ENCODE measurements at regions not wholly inside any gene's neighbourhood (a gene's known extent, or its start where the extent isn't known, plus 50 kb on each side); places are given as distances from the start of the nearest gene placed in this dataset.

DNA sequence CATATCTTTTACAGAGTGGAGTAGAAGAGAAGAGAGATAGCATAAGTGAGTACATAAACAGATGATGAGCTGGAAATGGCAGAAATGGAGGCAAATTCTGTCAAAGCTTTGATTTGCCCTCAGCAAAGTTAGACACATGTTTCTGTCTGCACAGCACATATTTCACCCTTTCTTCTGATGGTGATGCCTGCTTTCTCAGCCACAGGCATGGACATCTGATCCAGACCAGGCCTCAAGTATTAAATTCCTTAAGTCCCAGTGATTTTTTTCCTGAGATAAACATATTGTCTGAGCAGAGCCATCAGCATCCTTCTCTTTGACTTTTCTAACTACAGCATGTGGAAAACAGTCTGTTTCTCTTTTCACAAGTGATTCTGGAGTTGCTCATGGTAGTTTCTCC, 409.8 kb downstream of the MAN2A1 start:
- Histone ChIP-seq H3K4me1 (ENCODE audit: insufficient read depth, low read length) (no peaks in the 10 kb centered on the region), H2BK5ac (ENCODE audit: insufficient read length, low read length) (no peak overlapping the region), H2AFZ (ENCODE audit: low read length) (no peak overlapping the region), H3K18ac (ENCODE audit: insufficient read length, low read depth, low read length) (no peak overlapping the region), H3K9ac (ENCODE audit: extremely low read depth, insufficient read length, low read length) (no peak overlapping the region), H4K20me1 (ENCODE audit: control insufficient read depth, insufficient read depth, insufficient read length) (no peaks in the 10 kb centered on the region), H4K8ac (replicated peaks; ENCODE audit: insufficient read length, low read depth, low read length) (no peak overlapping the region), H3K23me2 (ENCODE audit: insufficient read length, low read depth, low read length, poor library complexity, severe bottlenecking) (no peaks in the 10 kb centered on the region), H4K5ac (ENCODE audit: insufficient read length, low read depth, low read length) (no peak overlapping the region), H3K9me3 (ENCODE audit: control insufficient read depth, low read depth, low read length) (no peaks in the 10 kb centered on the region), H3K27ac (ENCODE audit: insufficient read length, low read depth, low read length) (no peak overlapping the region), H3K27me3 (ENCODE audit: insufficient read depth, low read length) (no peaks in the 10 kb centered on the region), H3K56ac (ENCODE audit: insufficient read length, low read depth, low read length) (no peak overlapping the region), H3K14ac (ENCODE audit: insufficient read depth, low read length) (no peak overlapping the region), H3K4ac (ENCODE audit: low read depth, low read length) (no peak overlapping the region), H3K79me1 (ENCODE audit: insufficient read depth, low read depth, low read length, poor library complexity, severe bottlenecking) (no peaks in the 10 kb centered on the region), H2BK15ac (ENCODE audit: low read depth, low read length) (no peak overlapping the region), H3K23ac (ENCODE audit: insufficient read length, low read depth, low read length) (no peak overlapping the region), H3K4me2 (ENCODE audit: insufficient read depth, insufficient read length, low read length) (no peak overlapping the region), H2AK5ac (ENCODE audit: insufficient read length, low read length) (no peak overlapping the region), H3T11ph (ENCODE audit: low read length) (no peak overlapping the region), H2BK120ac (ENCODE audit: low read depth, low read length, poor library complexity, severe bottlenecking) (no peak overlapping the region), H2BK20ac (ENCODE audit: low read depth, low read length, poor library complexity, severe bottlenecking) (no peak overlapping the region), H2BK12ac (ENCODE audit: insufficient read length, low read depth, low read length) (no peak overlapping the region), H3K79me2 (ENCODE audit: insufficient read depth, low read length) (no peaks in the 10 kb centered on the region), H4K91ac (ENCODE audit: insufficient read length, low read depth, low read length) (no peak overlapping the region)
- Mint-ChIP-seq H3K27me3 (ENCODE audit: low read depth) (no peaks in the 10 kb centered on the region), H3K36me3 (ENCODE audit: insufficient read depth in 1 of 3, low read depth in 3 of 3) (no peaks in the 10 kb centered on the region), H3K9me3 (no peaks in the 10 kb centered on the region), H3K27ac (no peak overlapping the region), H3K4me3 (no peak overlapping the region), H3K4me1 (peaks cover 4 to 7% of the 10 kb centered on the region in 2 experiments; a peak in 2 of 4 replicates)
- DNase-seq: no peak
- TF ChIP-seq, protein P1, sequence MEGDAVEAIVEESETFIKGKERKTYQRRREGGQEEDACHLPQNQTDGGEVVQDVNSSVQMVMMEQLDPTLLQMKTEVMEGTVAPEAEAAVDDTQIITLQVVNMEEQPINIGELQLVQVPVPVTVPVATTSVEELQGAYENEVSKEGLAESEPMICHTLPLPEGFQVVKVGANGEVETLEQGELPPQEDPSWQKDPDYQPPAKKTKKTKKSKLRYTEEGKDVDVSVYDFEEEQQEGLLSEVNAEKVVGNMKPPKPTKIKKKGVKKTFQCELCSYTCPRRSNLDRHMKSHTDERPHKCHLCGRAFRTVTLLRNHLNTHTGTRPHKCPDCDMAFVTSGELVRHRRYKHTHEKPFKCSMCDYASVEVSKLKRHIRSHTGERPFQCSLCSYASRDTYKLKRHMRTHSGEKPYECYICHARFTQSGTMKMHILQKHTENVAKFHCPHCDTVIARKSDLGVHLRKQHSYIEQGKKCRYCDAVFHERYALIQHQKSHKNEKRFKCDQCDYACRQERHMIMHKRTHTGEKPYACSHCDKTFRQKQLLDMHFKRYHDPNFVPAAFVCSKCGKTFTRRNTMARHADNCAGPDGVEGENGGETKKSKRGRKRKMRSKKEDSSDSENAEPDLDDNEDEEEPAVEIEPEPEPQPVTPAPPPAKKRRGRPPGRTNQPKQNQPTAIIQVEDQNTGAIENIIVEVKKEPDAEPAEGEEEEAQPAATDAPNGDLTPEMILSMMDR (conservative IDR thresholded peaks at IDR 0.05): no peak

Data from H9 (cell line).